Caco-2 (cell line): ENCODE measurements at regions not wholly inside any gene's neighbourhood (a gene's known extent, or its start where the extent isn't known, plus 50 kb on each side); places are given as distances from the start of the nearest gene placed in this dataset.

Experiments
- BruUV-seq: library from RNA; stranded (reverse); fragments of 400-500 nt; replicated peaks from 2 replicates; lab custom pipeline; 2021; lab: Mats Ljungman, UMichigan
- CTCF ChIA-PET: fragments of 300-600 bp; sonication (Branson Sonifier 250); formaldehyde crosslinking; loops from one replicate; lab custom pipeline; 2022; ENCODE audit warnings: antibody characterized with exemption; lab: Charles Lee
- POLR2A ChIA-PET: fragments of 300-600 bp; sonication (Branson Sonifier 250); formaldehyde crosslinking; loops from one replicate; lab custom pipeline; 2022; ENCODE audit warnings: antibody characterized with exemption; lab: Charles Lee
- DNase-seq, 2 experiments: peaks; one replicate each; pipeline versions ENCODE4 v3.0.0 to v3.0.0-alpha.2; 2020 to 2022
- H3K27me3 ChIP-seq: replicated peaks from 2 replicates; pipeline ENCODE4 v1.6.0; 2011; ENCODE audit warnings: low read length; ENCODE audit not compliant: control insufficient read depth, insufficient read depth
- H3K36me3 ChIP-seq: 2 replicates; pipeline ENCODE4 v1.5.1; 2011; ENCODE audit warnings: low read length; ENCODE audit not compliant: control insufficient read depth, insufficient read depth
- H3K4me1 ChIP-seq: fragments of 250-450 bp; sonication (Bioruptor Pico); 2 replicates; pipeline ENCODE4 v1.5.1; 2020; ENCODE audit warnings: mild to moderate bottlenecking
- H3K4me3 ChIP-seq: 2 replicates; pipeline ENCODE4 v1.5.1; 2011; ENCODE audit warnings: low read depth, mild to moderate bottlenecking, control low read depth, low read length
- H3K9me3 ChIP-seq: fragments of 250-450 bp; sonication (Bioruptor Pico); 2 replicates; pipeline ENCODE4 v1.5.1; 2020; ENCODE audit warnings: mild to moderate bottlenecking, moderate library complexity
- H3K27ac Mint-ChIP-seq: one replicate; pipeline ENCODE4 v1.8.0; 2022; ENCODE audit warnings: mixed read lengths; ENCODE audit not compliant: unreplicated experiment
- H3K27me3 Mint-ChIP-seq: one replicate; pipeline ENCODE4 v1.8.0; 2022; ENCODE audit warnings: mixed read lengths; ENCODE audit not compliant: insufficient read depth, unreplicated experiment
- H3K36me3 Mint-ChIP-seq: one replicate; pipeline ENCODE4 v1.8.0; 2022; ENCODE audit warnings: mild to moderate bottlenecking, mixed read lengths; ENCODE audit not compliant: insufficient read depth, unreplicated experiment
- H3K4me1 Mint-ChIP-seq: one replicate; pipeline ENCODE4 v1.8.0; 2022; ENCODE audit warnings: low read depth, mixed read lengths; ENCODE audit not compliant: unreplicated experiment
- H3K4me3 Mint-ChIP-seq: one replicate; pipeline ENCODE4 v1.8.0; 2022; ENCODE audit warnings: mild to moderate bottlenecking, moderate library complexity, mixed read lengths; ENCODE audit not compliant: unreplicated experiment
- H3K9me3 Mint-ChIP-seq: one replicate; pipeline ENCODE4 v1.8.0; 2022; ENCODE audit warnings: mixed read lengths; ENCODE audit not compliant: unreplicated experiment
- intact Hi-C: fragments of 100-400 bp; cut with micrococcal nuclease; formaldehyde crosslinking; loops from one replicate; pipeline ENCODE4 v1.10.0; 2022; ENCODE audit not compliant: unreplicated experiment
- TF ChIP-seq, protein P1 (sequence below), 2 experiments: fragments of 200-600 bp in 1 of 2; IDR thresholded peaks; 1 replicate in 1 of 2; 2 replicates in 1 of 2; pipeline versions ENCODE4 v1.5.1 to v1.8.0; 2011 to 2022; ENCODE audit warnings: antibody characterized with exemption in 1 of 2, control low read depth in 1 of 2, inconsistent platforms in 1 of 2, low read depth in 1 of 2, low read length in 1 of 2, mild to moderate bottlenecking in 1 of 2, moderate library complexity in 1 of 2; ENCODE audit not compliant: insufficient read depth in 1 of 2, severe bottlenecking in 1 of 2, unreplicated experiment in 1 of 2

DNA sequence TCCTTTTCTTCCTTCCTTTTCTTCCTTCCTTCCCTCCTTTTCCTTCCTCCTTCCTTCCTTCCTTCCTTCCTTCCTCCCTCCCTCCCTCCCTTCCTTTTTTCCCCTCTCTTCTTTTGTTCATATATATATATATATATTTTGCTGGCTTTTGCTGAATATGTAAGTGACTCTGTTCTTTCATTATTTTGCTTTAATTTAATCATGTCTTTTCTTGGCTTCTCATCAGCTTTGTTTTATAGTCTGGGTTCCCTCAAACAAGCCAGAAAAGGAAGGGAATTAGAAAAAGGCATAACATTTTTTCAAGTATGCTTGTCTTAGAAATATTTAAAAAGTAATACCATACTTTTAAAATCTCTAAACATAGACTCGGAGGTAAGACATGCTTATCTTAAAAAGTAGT, 219.9 kb upstream of the ATXN7L3B start:
- Histone ChIP-seq H3K4me3 (no peak overlapping the region), H3K9me3 (no peaks in the 10 kb centered on the region), H3K36me3 (no peaks in the 10 kb centered on the region), H3K4me1 (no peaks in the 10 kb centered on the region), H3K27me3 (no peaks in the 10 kb centered on the region)
- Mint-ChIP-seq H3K4me3 (no peak overlapping the region), H3K9me3 (no peaks in the 10 kb centered on the region), H3K36me3 (no peaks in the 10 kb centered on the region), H3K27me3 (no peaks in the 10 kb centered on the region), H3K27ac (no peak overlapping the region), H3K4me1 (no peaks in the 10 kb centered on the region)
- DNase-seq = no peak
- ChIA-PET CTCF (interaction anchor here (1.2 to 3.2 kb wide), 2 partner anchors 206 to 296 kb away, joined by 3 to 14 read pairs; no protein-coding TSS in a partner anchor), POLR2A (no interaction called here)
- TF ChIP-seq, protein P1, sequence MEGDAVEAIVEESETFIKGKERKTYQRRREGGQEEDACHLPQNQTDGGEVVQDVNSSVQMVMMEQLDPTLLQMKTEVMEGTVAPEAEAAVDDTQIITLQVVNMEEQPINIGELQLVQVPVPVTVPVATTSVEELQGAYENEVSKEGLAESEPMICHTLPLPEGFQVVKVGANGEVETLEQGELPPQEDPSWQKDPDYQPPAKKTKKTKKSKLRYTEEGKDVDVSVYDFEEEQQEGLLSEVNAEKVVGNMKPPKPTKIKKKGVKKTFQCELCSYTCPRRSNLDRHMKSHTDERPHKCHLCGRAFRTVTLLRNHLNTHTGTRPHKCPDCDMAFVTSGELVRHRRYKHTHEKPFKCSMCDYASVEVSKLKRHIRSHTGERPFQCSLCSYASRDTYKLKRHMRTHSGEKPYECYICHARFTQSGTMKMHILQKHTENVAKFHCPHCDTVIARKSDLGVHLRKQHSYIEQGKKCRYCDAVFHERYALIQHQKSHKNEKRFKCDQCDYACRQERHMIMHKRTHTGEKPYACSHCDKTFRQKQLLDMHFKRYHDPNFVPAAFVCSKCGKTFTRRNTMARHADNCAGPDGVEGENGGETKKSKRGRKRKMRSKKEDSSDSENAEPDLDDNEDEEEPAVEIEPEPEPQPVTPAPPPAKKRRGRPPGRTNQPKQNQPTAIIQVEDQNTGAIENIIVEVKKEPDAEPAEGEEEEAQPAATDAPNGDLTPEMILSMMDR (IDR thresholded peaks at IDR 0.05; ENCODE audit: insufficient read depth in 1 of 2, low read depth in 1 of 2, low read length in 1 of 2, severe bottlenecking in 1 of 2, unreplicated experiment in 1 of 2) = no peak
- intact Hi-C loops = loop anchor here (1.0 to 5.0 kb wide), 6 partner anchors 48 to 382 kb away; partner anchors contain the start of gene ATXN7L3B
- no TSS peak for BruUV-seq

GRCh38 chr12:74319886-74320285, 217.7 kb upstream of the ATXN7L3B start:
- Mint-ChIP-seq H3K4me1 (no peaks in the 10 kb centered on the region), H3K4me3 (no peak overlapping the region), H3K9me3 (no peaks in the 10 kb centered on the region), H3K27me3 (no peaks in the 10 kb centered on the region), H3K36me3 (no peaks in the 10 kb centered on the region), H3K27ac (no peak overlapping the region)
- ChIA-PET POLR2A (no interaction called here), CTCF (no interaction called here)
- Histone ChIP-seq H3K9me3 (no peaks in the 10 kb centered on the region), H3K36me3 (no peaks in the 10 kb centered on the region), H3K4me3 (no peak overlapping the region), H3K27me3 (no peaks in the 10 kb centered on the region), H3K4me1 (no peaks in the 10 kb centered on the region)
- no peak for DNase-seq
- intact Hi-C loops = loop anchor here (5.0 kb wide), 1 partner anchor 217 kb away; the partner anchor contains the start of gene ATXN7L3B
- no TSS peak for BruUV-seq
- TF ChIP-seq, protein P1 (IDR thresholded peaks at IDR 0.05; ENCODE audit: insufficient read depth in 1 of 2, low read depth in 1 of 2, low read length in 1 of 2, severe bottlenecking in 1 of 2, unreplicated experiment in 1 of 2) = no peak

DNA sequence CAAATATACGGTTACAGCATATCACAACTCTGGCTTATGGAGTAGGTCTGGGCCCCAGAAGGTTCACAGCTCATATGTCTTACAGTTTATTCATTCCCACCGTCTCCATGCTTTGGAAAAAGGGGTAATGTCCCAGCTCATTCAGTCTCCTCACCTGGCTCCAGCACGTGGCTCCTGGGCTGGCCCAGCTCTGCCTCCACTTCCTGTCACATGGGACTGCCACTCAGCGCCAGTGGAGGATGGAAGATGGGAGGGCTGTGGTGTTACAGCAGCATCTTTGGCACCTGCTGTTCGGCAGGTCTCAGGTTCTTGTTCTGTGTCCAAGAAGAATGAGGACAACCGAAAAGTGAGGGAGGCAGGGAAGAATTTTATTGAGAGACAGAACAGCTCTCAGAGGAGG, 216.3 kb upstream of the ATXN7L3B start:
- DNase-seq = no peak
- Histone ChIP-seq H3K4me3 (no peak overlapping the region), H3K36me3 (no peaks in the 10 kb centered on the region), H3K27me3 (no peaks in the 10 kb centered on the region), H3K9me3 (no peaks in the 10 kb centered on the region), H3K4me1 (no peaks in the 10 kb centered on the region)
- BruUV-seq = no TSS peak
- H3K36me3 Mint-ChIP-seq = peaks cover 6% of the 10 kb centered on the region
- no peaks in the 10 kb centered on the region for H3K27me3 Mint-ChIP-seq
- no peak overlapping the region for H3K27ac Mint-ChIP-seq
- ChIA-PET POLR2A (no interaction called here), CTCF (interaction anchor here (0.6 kb wide), 1 partner anchor 644 kb away, joined by 3 read pairs; no protein-coding TSS in a partner anchor)
- intact Hi-C loops = no loop called here
- no peak overlapping the region for H3K4me3 Mint-ChIP-seq
- H3K9me3 Mint-ChIP-seq = no peaks in the 10 kb centered on the region
- H3K4me1 Mint-ChIP-seq = peaks cover 6% of the 10 kb centered on the region
- TF ChIP-seq, protein P1 (IDR thresholded peaks at IDR 0.05; ENCODE audit: insufficient read depth in 1 of 2, low read depth in 1 of 2, low read length in 1 of 2, severe bottlenecking in 1 of 2, unreplicated experiment in 1 of 2) = no peak
